DMS 273 (cell line): ENCODE measurements at regions not wholly inside any gene's neighbourhood (a gene's known extent, or its start where the extent isn't known, plus 50 kb on each side); places are given as distances from the start of the nearest gene placed in this dataset.

Experiments used
- DNase-seq: peaks from one replicate; lab custom pipeline; 2025; ENCODE audit not compliant: unreplicated experiment; lab: John Stamatoyannopoulos, UW

DNA sequence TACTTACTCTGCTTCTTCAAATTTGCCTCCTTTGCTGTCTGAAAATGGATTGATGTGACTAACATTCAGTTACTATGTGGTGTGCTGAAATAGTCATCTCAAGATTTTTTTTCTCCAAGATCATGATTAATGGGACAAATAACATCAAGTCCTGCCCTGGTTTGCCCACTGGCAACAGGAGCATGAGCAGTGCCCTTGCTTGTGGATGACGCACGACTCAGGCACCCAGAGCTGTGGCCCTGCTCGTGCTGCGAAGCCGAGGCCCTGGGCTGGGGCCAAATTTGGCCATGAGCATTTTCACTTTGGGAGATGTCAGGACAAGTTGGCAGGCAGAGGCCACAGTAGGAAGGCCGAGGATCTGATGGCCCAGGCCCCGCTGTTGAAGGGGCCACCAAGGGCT, 239.8 kb upstream of the IGFBP3 start:
- no peak for DNase-seq

- no peak for DNase-seq
Measured at GRCh38 chr7:46157931-46158330, 236.9 kb upstream of the IGFBP3 start.

DNA sequence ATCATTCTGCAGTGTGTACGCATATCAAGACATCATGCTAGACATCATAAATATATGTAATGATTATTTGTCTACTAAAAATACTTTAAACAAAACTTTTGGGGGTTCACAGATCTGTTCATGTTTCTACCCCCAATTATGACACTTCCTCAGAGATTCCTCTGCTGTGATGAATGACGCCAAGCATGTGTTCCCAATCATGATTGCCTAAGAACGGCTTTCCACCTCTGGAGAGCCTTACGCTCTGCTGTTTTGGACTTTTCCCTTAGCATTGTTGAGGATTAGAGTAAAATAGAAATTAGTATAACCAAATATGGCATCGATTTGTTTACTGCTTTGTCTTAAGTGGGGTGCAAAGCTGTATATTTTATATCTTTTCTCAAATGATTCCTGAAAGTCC, 236.3 kb upstream of the IGFBP3 start:
- DNase-seq = no peak

DNA sequence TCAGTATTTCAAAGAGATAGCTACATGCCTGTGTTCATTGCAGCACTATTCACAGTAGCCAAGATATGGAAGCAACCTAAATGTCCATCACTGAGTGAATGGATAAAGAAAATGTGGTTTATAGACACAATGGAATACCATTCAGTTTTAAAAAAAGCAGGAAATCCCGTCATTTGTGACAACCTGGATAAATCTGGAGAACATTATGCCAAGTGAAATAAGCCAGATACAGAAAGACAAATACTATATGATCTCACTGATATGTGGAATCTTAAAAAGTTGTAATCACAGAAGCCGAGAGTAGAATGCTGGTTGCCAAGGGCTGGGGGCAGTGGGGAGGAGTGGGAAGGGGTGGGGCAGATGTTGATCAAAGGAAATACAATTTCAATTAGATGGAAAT, 235.8 kb upstream of the IGFBP3 start:
- DNase-seq = no peak

DNA sequence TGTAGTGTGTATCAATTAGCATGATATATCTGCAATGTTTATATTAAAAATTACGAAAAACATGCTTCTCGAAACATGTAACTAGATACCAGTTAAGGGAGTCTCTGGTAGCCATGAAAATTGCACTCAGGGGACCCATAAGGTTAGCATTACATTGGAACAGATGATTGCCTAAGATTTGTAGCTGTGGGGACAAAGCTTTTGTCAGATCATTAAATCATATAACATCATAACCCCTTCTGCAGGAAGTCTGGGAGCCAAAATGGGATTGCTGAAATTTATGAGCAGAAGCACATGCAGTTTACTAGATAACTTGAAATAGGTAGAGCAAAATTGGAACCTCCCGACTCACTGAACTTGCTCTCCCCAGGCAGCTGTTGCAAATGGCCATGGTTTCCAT, 235.0 kb upstream of the IGFBP3 start:
- DNase-seq = peak; percentile 43

GRCh38 chr7:46155367-46155766, 234.3 kb upstream of the IGFBP3 start:
- DNase-seq = no peak

- DNase-seq = no peak
Measured at GRCh38 chr7:46153951-46154787, 233.1 kb upstream of the IGFBP3 start.

- no peak for DNase-seq
Measured at GRCh38 chr7:46153583-46153950, 232.5 kb upstream of the IGFBP3 start.

DNA sequence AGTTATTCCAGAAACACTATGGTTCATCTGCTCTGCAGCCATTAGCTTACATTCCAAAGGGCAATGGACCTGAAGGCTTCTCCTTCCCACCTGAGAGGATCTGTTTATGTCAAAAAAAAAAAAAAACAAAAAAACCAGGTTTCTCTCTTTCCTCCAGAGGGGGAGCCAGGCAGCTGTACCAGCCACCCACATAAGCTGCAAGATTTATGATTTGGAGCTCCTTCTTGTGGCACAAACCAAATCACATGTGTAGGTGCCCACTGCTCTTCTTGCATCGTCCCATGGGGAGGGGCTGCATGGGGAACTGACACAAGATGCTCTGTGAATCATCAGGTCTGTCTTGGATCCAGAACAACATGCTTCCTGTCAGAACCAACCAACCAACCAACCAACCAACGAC, 231.6 kb upstream of the IGFBP3 start:
- peak; percentile 16 for DNase-seq

- no peak for DNase-seq
Measured at GRCh38 chr7:46150721-46151120, 229.6 kb upstream of the IGFBP3 start.

DNA sequence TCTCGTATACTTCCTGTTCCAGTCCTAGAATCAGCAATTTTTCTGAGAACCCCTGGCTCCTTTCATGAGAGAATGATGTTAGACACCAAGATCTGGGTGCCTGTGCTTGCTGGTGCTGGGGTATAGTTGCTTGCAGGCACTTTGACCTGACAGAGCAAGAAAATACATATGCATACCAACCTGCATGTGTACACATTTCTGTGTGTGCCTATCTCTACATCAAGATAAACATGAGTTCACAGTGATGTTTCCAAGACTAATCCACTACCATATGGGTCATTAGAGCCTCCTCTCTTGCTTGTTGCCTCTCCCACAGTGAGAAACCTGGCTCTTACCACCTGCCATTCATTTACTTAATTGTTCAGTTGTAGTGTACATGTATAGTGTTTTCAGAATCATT, 229.1 kb upstream of the IGFBP3 start:
- peak; percentile 53 for DNase-seq

DNA sequence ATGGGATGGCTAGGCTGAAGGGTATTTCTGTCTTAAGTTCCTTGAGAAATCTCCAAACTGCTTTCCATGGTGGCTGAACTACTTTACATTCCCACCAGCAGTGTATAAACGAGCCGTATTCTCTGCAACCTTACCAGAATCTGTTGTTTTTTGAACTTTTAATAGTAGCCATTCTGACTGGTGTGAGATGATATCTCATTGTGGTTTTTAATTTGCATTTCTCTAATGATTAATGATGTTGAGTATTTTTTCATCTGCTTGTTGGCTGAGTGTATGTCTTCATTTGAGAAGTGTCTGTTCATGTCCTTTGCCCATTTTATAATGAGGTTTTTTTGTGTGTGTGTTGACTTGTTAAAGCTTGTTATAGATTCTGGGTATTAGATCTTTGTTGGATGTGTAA, 226.8 kb upstream of the IGFBP3 start:
- no peak for DNase-seq

- DNase-seq = no peak
Measured at GRCh38 chr7:46146454-46147255, 225.6 kb upstream of the IGFBP3 start.

- peak; percentile 18 for DNase-seq
Measured at GRCh38 chr7:46145412-46145811, 224.3 kb upstream of the IGFBP3 start.

DNA sequence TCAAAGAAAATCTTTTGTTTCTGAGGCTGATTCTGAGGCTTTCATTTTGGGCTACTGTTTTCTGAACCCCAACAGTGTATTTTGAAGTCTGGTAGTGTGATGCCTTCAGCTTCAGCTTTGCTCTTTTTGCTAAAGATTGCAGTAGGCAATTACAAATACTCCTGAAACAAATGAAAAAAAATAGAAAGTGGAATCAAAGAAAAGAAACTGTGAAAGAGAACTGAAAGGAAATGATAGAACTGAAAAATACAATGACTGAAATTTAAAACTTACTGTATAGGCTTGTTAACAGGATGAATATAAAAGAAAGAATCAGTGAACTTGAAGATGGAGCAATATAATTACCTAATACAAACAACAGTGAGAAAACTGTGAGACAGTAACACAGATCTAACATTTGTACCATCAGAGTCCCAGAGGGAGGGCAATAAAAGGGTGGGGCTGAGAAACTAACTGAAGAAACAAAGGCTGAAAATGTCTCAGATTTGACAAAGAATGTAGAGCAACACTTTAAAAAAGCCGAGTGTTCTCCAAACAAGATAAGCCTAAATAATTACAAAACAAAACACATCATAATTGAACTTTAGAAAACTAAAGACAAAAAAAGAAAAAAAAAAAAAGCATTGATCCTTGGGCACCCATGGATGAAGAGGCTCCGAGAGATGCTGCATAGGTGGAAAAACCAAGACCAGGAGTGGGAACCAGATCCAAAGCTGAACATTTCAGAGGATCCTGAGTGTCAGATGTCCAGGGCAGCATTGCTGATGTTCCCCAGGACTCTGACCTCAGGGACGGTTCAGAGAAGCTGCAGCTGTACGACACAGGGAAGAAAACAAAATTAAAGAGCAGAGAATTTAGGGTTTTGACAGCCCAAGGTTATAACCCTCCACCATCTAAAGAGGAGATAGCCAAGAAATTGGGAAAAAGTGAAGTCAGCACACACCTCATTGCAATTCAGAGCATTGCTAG, 223.2 kb upstream of the IGFBP3 start:
- DNase-seq = no peak

GRCh38 chr7:46143421-46143820, 222.3 kb upstream of the IGFBP3 start:
- DNase-seq = no peak

DNA sequence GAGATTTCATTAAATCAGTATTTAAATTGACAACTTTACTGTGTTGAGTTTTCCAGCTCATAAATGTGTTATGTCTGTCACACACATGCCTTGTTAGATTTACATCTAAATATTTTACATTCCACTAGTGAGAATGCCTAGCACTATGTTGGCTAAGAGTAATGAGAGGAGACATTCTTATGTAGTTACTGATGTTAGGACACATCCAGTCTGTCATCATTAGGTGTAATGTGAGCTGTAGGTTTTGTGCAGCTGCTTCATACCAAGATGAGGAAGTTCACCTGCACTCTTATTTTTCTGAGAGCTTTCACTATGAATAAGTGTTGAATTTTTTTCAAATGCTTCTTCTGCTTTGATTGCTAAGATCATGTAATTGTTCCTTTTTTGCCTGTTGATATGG, 218.0 kb upstream of the IGFBP3 start:
- no peak for DNase-seq

DNA sequence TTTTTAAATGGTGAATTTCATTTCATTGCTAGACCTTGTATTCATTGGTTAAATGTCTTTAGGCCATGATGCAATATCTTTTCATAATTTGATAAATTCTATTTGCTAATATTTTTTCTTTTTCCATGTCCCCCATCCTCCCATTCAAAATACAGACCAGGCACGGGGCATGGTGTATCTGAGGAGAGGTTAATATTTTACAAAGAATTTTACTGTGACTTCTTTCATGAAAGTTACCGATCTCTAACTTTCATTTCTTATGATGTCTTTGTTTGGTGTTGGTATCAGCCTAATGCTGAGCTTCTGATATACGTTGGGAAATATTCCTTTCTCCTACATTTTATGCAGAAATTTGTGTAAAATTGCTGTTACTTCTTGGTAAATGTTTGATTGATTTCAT, 216.7 kb upstream of the IGFBP3 start:
- no peak for DNase-seq

- DNase-seq = no peak
Measured at GRCh38 chr7:46135557-46135956, 214.5 kb upstream of the IGFBP3 start.

GRCh38 chr7:46134795-46135194, 213.7 kb upstream of the IGFBP3 start:
- DNase-seq = no peak

GRCh38 chr7:46134385-46134784, 213.3 kb upstream of the IGFBP3 start:
- no peak for DNase-seq
